ENCODE measurements at regions not wholly inside any gene's neighbourhood (a gene's known extent, or its start where the extent isn't known, plus 50 kb on each side); places are given as distances from the start of the nearest gene placed in this dataset.
"Not testable (repeated sequence)": the region's sequence is repeated elsewhere in the genome, so short reads cannot be mapped to it uniquely, and the experiment has no call there.

DNA sequence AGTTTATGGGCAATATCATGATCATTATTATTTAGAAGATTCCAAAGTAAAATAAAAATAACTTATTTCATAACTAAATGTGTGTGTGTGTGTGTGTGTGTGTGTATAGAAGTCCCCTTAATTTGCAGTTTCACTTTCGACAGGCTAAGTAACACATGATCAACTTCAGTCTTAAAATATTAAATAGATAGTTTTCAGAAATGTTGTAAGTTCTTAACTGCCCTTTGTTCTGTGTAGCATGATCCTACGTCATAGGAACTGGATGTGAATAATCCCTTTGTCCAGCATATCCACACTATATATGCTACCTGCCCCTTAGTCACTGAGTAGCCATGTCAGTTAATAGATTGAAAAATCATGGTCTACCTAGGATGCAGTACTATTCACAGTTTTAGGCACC, 1863.5 kb upstream of the PCDH20 start:
- Histone ChIP-seq H3K9me3 (peaks cover 0 to 14% (median 0%) of the 10 kb centered on the region in 3 donors), H3K27me3 (no peaks in the 10 kb centered on the region), H3K4me3 (no peak overlapping the region), H3K4me1 (no peaks in the 10 kb centered on the region), H3K36me3 (no peaks in the 10 kb centered on the region), H3K27ac (no peak overlapping the region)
- no peak for TF ChIP-seq POLR2A (IDR thresholded peaks at IDR 0.05)
- TF ChIP-seq, protein P1, sequence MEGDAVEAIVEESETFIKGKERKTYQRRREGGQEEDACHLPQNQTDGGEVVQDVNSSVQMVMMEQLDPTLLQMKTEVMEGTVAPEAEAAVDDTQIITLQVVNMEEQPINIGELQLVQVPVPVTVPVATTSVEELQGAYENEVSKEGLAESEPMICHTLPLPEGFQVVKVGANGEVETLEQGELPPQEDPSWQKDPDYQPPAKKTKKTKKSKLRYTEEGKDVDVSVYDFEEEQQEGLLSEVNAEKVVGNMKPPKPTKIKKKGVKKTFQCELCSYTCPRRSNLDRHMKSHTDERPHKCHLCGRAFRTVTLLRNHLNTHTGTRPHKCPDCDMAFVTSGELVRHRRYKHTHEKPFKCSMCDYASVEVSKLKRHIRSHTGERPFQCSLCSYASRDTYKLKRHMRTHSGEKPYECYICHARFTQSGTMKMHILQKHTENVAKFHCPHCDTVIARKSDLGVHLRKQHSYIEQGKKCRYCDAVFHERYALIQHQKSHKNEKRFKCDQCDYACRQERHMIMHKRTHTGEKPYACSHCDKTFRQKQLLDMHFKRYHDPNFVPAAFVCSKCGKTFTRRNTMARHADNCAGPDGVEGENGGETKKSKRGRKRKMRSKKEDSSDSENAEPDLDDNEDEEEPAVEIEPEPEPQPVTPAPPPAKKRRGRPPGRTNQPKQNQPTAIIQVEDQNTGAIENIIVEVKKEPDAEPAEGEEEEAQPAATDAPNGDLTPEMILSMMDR (IDR thresholded peaks at IDR 0.05), result no peak
- intact Hi-C loops (cut with DNase I), result no loop called here
- WGBS, 2 donors, result 42 to 79% methylated on average over 2 of the region's 2 CpGs
- DNase-seq, result no peak

DNA sequence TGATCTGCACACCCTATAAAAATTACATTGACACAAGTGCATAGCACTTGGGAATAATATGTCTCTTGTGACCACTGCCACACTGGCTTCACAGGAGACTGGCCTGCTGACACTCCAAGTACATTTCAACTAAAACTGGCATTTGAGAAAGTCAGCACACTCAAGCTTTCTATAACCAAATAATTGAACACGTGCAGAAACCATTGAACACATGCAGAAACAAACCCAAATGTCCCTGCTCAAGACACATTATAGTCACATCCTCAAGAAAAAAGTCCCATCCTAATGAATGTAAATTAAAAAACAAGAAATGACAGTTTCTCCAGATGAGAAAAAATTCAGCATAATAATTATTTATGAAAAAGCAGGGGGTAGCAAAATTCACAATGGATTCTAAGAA, 1859.1 kb upstream of the PCDH20 start:
- DNase-seq, result no peak
- H3K4me3 ChIP-seq, result no peak overlapping the region
- H3K27ac ChIP-seq, result no peak overlapping the region
- H3K9me3 ChIP-seq, result peaks cover 0 to 18% (median 0%) of the 10 kb centered on the region in 3 donors
- H3K27me3 ChIP-seq, result no peaks in the 10 kb centered on the region
- TF ChIP-seq, protein P1 (IDR thresholded peaks at IDR 0.05), result no peak
- intact Hi-C loops (cut with DNase I), result no loop called here
- H3K4me1 ChIP-seq, result no peaks in the 10 kb centered on the region
- no peaks in the 10 kb centered on the region for H3K36me3 ChIP-seq
- 32 to 50% methylated on average over 1 of the region's 1 CpG for WGBS, 2 donors

GRCh38 chr13:63249411-63250187, 1834.0 kb upstream of the PCDH20 start:
- no peaks in the 10 kb centered on the region for H3K9me3 ChIP-seq
- H3K27me3 ChIP-seq, result no peaks in the 10 kb centered on the region
- no peak overlapping the region for H3K27ac ChIP-seq
- H3K4me1 ChIP-seq, result no peaks in the 10 kb centered on the region
- TF ChIP-seq, protein P1 (IDR thresholded peaks at IDR 0.05), result no peak
- TF ChIP-seq POLR2A (IDR thresholded peaks at IDR 0.05), result no peak
- WGBS, 2 donors, result 50 to 58% methylated on average over 9 of the region's 9 CpGs
- intact Hi-C loops (cut with DNase I), result no loop called here
- no peak for DNase-seq
- H3K4me3 ChIP-seq, result no peak overlapping the region
- no peaks in the 10 kb centered on the region for H3K36me3 ChIP-seq

- DNase-seq; H3K27me3 ChIP-seq; H3K36me3 ChIP-seq; intact Hi-C loops (cut with DNase I); H3K9me3 ChIP-seq; H3K27ac ChIP-seq; H3K4me3 ChIP-seq; H3K4me1 ChIP-seq: not testable (repeated sequence)
- 89 to 90% methylated on average over 14 to 15 of the region's 15 CpGs for WGBS, 2 donors
These were observed 1821.2 kb upstream of the PCDH20 start for GRCh38 chr13:63236667-63237396.

DNA sequence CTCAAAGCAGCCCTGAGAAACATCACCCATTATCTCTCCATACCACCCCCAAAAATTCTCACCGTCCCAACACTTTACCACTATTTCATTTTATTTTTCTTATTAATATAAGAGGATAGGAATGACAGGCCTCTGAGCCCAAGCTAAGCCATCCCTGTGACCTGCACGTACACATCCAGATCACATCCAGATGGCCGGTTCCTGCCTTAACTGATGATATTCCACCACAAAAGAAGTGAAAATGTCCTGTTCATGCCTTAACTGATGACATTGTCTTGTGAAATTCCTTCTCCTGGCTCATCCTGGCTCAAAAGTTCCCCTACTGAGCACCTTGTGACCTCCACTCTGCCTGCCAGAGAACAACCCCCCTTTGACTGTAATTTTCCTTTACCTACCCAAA, 1802.9 kb upstream of the PCDH20 start:
- intact Hi-C loops (cut with DNase I); H3K9me3 ChIP-seq; H3K4me3 ChIP-seq; DNase-seq; H3K4me1 ChIP-seq; H3K36me3 ChIP-seq; H3K27me3 ChIP-seq; H3K27ac ChIP-seq: not testable (repeated sequence)
- 78 to 83% methylated on average over 3 of the region's 3 CpGs for WGBS, 2 donors

- Histone ChIP-seq H3K4me3 (no peak overlapping the region), H3K4me1 (no peaks in the 10 kb centered on the region), H3K27me3 (no peaks in the 10 kb centered on the region), H3K27ac (no peak overlapping the region), H3K9me3 (no peaks in the 10 kb centered on the region), H3K36me3 (no peaks in the 10 kb centered on the region)
- no peak for DNase-seq
- WGBS, 2 donors, result 74 to 81% methylated on average over 6 of the region's 6 CpGs
- TF ChIP-seq, protein P1 (IDR thresholded peaks at IDR 0.05), result no peak
- TF ChIP-seq POLR2A (IDR thresholded peaks at IDR 0.05), result no peak
- intact Hi-C loops (cut with DNase I), result no loop called here
These were observed 1793.8 kb upstream of the PCDH20 start for GRCh38 chr13:63209330-63210017.
